ENCODE measurements at regions not wholly inside any gene's neighbourhood (a gene's known extent, or its start where the extent isn't known, plus 50 kb on each side); places are given as distances from the start of the nearest gene placed in this dataset.

GRCh38 chr6:102774326-102774725 is 1380.8 kb downstream of the GRIK2 start:
- no peaks in the 10 kb centered on the region for H3K4me1 ChIP-seq (replicated peaks in 1 of 4; ENCODE audit: control insufficient read depth in 3 of 4, insufficient read depth in 4 of 4, low read length in 3 of 4)

More at GRCh38 chr6:102774326-102774725, 1380.8 kb downstream of the GRIK2 start:
- no peak for FAIRE-seq
- Histone ChIP-seq H3K9me3 (ENCODE audit: insufficient read depth in 2 of 2, low read depth in 1 of 2, low read length in 1 of 2) (peaks cover 0 to 1% of the 10 kb centered on the region in 2 experiments; a peak in 1 of 4 replicates), H4K20me1 (replicated peaks in 1 of 2; ENCODE audit: control insufficient read depth in 1 of 2, insufficient read depth in 2 of 2, low read length in 2 of 2) (no peaks in the 10 kb centered on the region), H3K4me2 (ENCODE audit: insufficient read depth in 1 of 2, low read depth in 2 of 2, low read length in 2 of 2) (no peak overlapping the region), H2BK120ac (replicated peaks; ENCODE audit: low read depth, low read length) (no peak overlapping the region), H4K91ac (replicated peaks; ENCODE audit: insufficient read length, low read length) (no peak overlapping the region), H2BK20ac (ENCODE audit: low read length) (no peak overlapping the region), H3K79me2 (ENCODE audit: control insufficient read depth in 1 of 2, insufficient read depth in 2 of 2, low read length in 2 of 2) (no peaks in the 10 kb centered on the region), H3K36me3 (ENCODE audit: control insufficient read depth in 2 of 4, insufficient read depth in 4 of 4, low read length in 3 of 4) (no peaks in the 10 kb centered on the region), H3K79me1 (ENCODE audit: low read depth, low read length) (no peaks in the 10 kb centered on the region), H3K18ac (ENCODE audit: extremely low read depth, low read length) (no peak overlapping the region), H2AK5ac (ENCODE audit: low read depth, low read length) (no peak overlapping the region), H3K23me2 (ENCODE audit: low read depth, low read length) (no peaks in the 10 kb centered on the region; the same call in 1 of the 2 replicates), H2BK15ac (ENCODE audit: low read length) (no peak overlapping the region), H3K4ac (replicated peaks; ENCODE audit: insufficient read length, low read depth, low read length) (no peak overlapping the region), H3K27me3 (replicated peaks in 1 of 4; ENCODE audit: control insufficient read depth in 3 of 4, extremely low read depth in 1 of 4, insufficient read depth in 3 of 4, low read length in 3 of 4) (no peaks in the 10 kb centered on the region), H4K5ac (ENCODE audit: insufficient read length, low read depth, low read length) (no peak overlapping the region), H3K14ac (ENCODE audit: insufficient read length) (no peak overlapping the region), H3K27ac (ENCODE audit: low read depth, low read length) (no peak overlapping the region), H3K4me3 (ENCODE audit: extremely low read depth in 1 of 4, insufficient read depth in 2 of 4, low read depth in 3 of 4, low read length in 4 of 4) (no peak overlapping the region), H3K9ac (replicated peaks in 1 of 4; ENCODE audit: extremely low read depth in 1 of 4, low read depth in 3 of 4, low read length in 3 of 4) (no peak overlapping the region), H4K8ac (ENCODE audit: extremely low read depth, insufficient read depth, low read length) (no peak overlapping the region), H3K56ac (replicated peaks; ENCODE audit: insufficient read length, low read depth, low read length) (no peak overlapping the region), H2BK12ac (ENCODE audit: low read depth, low read length) (no peak overlapping the region), H3K23ac (ENCODE audit: insufficient read length) (no peak overlapping the region), H2BK5ac (ENCODE audit: low read depth, low read length) (no peak overlapping the region), H2AFZ (ENCODE audit: low read length) (no peak overlapping the region)
- CTCF ChIA-PET (ENCODE audit: partially characterized antibody) = no interaction called here
- TF ChIP-seq SIN3A (conservative IDR thresholded peaks at IDR 0.05 in 1 of 2, IDR thresholded peaks at IDR 0.05 in 1 of 2; ENCODE audit: low read depth in 1 of 2, low read length in 2 of 2) (no peak), TCF12 (IDR thresholded peaks at IDR 0.05; ENCODE audit: low read depth, low read length) (no peak), RFX5 (IDR thresholded peaks at IDR 0.05; ENCODE audit: borderline replicate concordance, low read depth, low read length) (no peak), ATF2 (IDR thresholded peaks at IDR 0.05; ENCODE audit: low read length) (no peak), MAFK (IDR thresholded peaks at IDR 0.05; ENCODE audit: low read depth, low read length) (no peak), ZNF274 (IDR thresholded peaks at IDR 0.05; ENCODE audit: borderline replicate concordance, extremely low read depth, low read length) (no peak), EZH2 (IDR thresholded peaks at IDR 0.05; ENCODE audit: low read depth, low read length, severe bottlenecking) (no peak)
- no peak for DNase-seq (ENCODE audit: low read depth in 1 of 2, low spot score in 2 of 2)
- WGBS, 2 experiments (ENCODE audit: extremely low coverage in 1 of 2, insufficient coverage in 1 of 2, insufficient read length in 1 of 2, insufficient replicate concordance in 2 of 2, low coverage in 1 of 2, low lambda C conversion rate in 2 of 2, missing lambda C conversion rate in 1 of 2) = 100% methylated on average over 1 of the region's 1 CpG; no CpG with 5 or more reads in 1 of the 2 experiments
- POLR2A ChIA-PET (ENCODE audit: partially characterized antibody) = no interaction called here

All from H1 (cell line).